ENCODE measurements at regions not wholly inside any gene's neighbourhood (a gene's known extent, or its start where the extent isn't known, plus 50 kb on each side); places are given as distances from the start of the nearest gene placed in this dataset.

GRCh38 chr18:28409811-28410210, 232.9 kb upstream of the CDH2 start:
- DNase-seq = no peak

GRCh38 chr18:28408528-28408927, 231.6 kb upstream of the CDH2 start:
- DNase-seq = no peak

GRCh38 chr18:28407681-28408080, 230.8 kb upstream of the CDH2 start:
- no peak for DNase-seq

GRCh38 chr18:28406533-28406932, 229.6 kb upstream of the CDH2 start:
- DNase-seq = no peak

- DNase-seq = no peak
These were observed 227.8 kb upstream of the CDH2 start for GRCh38 chr18:28404694-28405093.

- DNase-seq = no peak
These were observed 222.9 kb upstream of the CDH2 start for GRCh38 chr18:28399781-28400362.

- peak; percentile 50 for DNase-seq
These were observed 221.5 kb upstream of the CDH2 start for GRCh38 chr18:28398471-28398870.

GRCh38 chr18:28390022-28390421, 213.1 kb upstream of the CDH2 start:
- no peak for DNase-seq

GRCh38 chr18:28382215-28382879, 205.4 kb upstream of the CDH2 start:
- no peak for DNase-seq

GRCh38 chr18:28372186-28372585, 195.3 kb upstream of the CDH2 start:
- DNase-seq = no peak

GRCh38 chr18:28366676-28367075, 189.7 kb upstream of the CDH2 start:
- DNase-seq = peak; percentile 17

- peak; percentile 24 for DNase-seq
These were observed 188.5 kb upstream of the CDH2 start for GRCh38 chr18:28365411-28365831.

GRCh38 chr18:28363124-28363523, 186.2 kb upstream of the CDH2 start:
- no peak for DNase-seq

GRCh38 chr18:28359176-28359575, 182.2 kb upstream of the CDH2 start:
- DNase-seq = no peak

- no peak for DNase-seq
These were observed 181.0 kb upstream of the CDH2 start for GRCh38 chr18:28357766-28358401.

- no peak for DNase-seq
These were observed 173.9 kb upstream of the CDH2 start for GRCh38 chr18:28350821-28351220.

GRCh38 chr18:28342231-28342630, 165.3 kb upstream of the CDH2 start:
- DNase-seq = no peak

GRCh38 chr18:28338316-28338715, 161.4 kb upstream of the CDH2 start:
- no peak for DNase-seq

- no peak for DNase-seq
These were observed 157.6 kb upstream of the CDH2 start for GRCh38 chr18:28334516-28334915.

GRCh38 chr18:28332071-28332470, 155.1 kb upstream of the CDH2 start:
- no peak for DNase-seq

- no peak for DNase-seq
These were observed 154.6 kb upstream of the CDH2 start for GRCh38 chr18:28331551-28331950.

GRCh38 chr18:28313602-28314001, 136.7 kb upstream of the CDH2 start:
- no peak for DNase-seq

GRCh38 chr18:28288784-28289183, 111.9 kb upstream of the CDH2 start:
- no peak for DNase-seq

GRCh38 chr18:28287146-28287545, 110.2 kb upstream of the CDH2 start:
- DNase-seq = no peak

- no peak for DNase-seq
These were observed 107.2 kb upstream of the CDH2 start for GRCh38 chr18:28284132-28284531.

Data from NCI-H2227 treated with DMSO at 0.1 percent for 48 hours (cell line).